HG02763 (cell line): ENCODE measurements at regions not wholly inside any gene's neighbourhood (a gene's known extent, or its start where the extent isn't known, plus 50 kb on each side); places are given as distances from the start of the nearest gene placed in this dataset.
A peak's percentile ranks its signal among the peaks of the same experiment; 100 is the strongest.
"Not testable (repeated sequence)": the region's sequence is repeated elsewhere in the genome, so short reads cannot be mapped to it uniquely, and the experiment has no call there.

Source experiments
- ATAC-seq: cut with Tn5 transposase; IDR thresholded peaks from one replicate; pipeline ENCODE4 v1.9.1; 2021; ENCODE audit warnings: mild to moderate bottlenecking, moderate library complexity; ENCODE audit not compliant: unreplicated experiment

DNA sequence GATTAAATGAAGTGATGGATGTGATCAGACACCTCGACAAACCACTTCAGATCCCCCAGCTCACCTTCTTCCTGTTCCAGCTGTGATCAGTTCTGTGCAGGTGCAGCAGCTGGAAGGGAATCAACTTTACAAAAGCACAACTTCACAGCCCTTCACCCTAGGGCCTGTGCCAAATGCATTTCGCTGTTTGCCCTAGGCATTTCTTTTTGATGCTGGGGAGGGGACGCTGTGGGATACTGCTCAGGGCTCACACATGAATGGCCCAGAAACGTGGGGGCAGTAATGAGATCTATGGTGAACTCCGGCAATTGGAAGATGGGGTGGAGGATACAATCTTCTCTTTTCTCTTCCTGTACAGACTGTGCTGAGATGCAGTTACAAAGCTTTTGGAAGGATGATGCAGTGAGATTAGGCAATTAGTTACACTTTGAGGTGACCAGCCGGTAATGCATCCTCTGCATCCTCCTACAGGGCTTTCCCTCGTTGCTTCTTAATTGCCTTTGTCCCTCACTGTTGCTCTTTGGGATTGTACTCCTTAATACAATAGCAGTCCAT is 215.1 kb upstream of the PITX2 start:
- ATAC-seq = no peak

DNA sequence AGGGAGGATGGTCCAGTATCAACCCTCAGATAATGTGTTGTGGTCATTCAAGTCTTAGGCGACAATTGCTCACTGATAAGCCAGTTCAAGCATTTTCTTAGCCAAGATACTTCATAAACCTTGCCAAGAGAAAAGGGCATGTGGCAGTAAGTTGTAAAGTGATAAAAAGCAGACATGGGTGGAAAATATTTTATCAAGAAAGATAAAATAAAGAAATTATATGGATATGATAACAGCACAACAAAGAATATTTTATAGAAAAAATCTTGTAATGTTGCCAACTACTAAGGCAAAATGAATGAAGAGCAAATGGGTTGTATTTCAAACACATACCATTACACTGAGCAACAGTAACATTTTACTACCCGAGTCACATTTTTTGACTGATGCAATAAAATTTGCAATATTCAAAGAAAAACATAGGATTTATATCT is 217.4 kb upstream of the PITX2 start:
- no peak for ATAC-seq

DNA sequence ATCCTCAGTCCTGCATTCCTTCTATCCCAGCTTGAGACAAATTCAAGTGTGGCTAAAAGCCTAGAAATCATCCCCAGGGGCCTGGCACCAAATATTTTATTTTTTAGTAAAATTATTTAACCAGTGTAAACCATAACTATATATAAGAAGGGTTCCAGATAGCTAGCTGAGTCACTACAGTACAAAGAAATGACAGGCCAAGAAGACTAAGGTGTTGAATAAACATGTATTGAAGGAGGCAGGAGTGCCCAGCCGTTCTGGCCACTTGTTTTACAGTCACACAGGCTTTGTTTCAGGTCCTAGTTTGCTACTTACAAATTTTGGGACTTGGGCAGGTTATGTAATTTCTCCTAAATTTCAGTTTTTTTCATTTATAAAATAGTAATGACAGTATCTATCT is 225.9 kb upstream of the PITX2 start:
- ATAC-seq = no peak

DNA sequence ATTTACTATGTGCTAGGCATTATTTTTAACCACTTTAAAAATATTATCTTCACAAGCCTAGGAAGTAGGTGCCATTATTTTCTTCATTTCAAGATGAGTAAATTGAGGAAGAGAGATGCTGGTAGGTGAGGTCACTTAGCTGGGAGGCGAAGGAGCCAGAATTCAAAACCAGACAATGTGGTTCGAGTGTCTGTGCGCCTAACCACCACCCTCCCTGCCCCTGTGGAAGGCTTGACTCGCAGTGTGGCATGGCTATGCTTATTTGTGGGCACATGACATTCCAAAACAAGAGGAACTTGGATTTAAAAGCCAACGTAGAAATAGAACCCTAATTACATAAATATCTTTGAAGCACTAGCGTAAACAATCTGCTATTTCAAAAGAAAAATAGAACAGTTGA is 226.6 kb upstream of the PITX2 start:
- no peak for ATAC-seq

DNA sequence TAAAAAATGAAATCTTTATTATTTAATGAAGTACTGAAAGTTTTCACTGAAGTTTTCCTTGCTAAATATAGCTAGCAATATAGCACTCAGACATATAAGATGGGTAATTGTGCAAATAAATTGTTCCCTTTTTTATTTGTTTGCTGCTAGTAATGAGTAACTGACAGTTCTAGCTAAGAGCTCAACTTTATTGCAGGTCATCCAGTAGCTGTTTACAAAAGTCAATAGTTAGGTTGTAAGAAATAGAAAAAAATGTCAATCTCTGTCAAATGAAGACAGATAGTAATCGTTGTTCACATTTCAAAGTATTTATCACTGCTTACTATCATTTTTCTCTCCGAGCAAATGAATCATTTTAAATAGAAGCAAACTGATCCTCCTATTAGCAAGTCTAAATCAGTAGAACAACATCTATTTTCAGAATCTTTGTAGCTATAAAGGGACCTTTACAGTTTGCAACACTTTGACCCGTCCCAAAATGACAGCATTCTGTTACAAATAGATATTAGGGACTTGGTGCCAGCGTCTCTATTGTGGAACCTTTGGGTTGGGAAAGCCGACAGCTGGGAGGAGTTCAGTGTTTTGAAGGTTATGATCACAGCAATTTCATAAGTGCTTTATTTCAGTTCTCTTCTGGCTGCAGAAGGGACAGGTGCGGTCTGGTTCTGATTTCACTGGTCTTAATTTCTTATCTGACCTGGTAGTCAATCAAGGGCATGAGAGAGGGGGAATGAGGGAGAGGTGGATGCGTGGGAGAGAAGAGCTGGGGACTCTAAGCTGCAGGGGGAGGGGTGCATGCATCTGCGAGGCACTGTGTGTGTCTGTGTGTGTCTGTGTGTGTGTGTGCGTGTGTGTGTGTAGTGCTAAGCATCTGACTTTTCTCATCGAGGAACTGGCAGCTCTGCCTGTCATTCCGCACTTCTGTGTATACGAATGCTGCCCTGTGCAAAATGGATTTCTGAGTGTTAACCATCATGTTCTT is 227.9 kb upstream of the PITX2 start:
- ATAC-seq = no peak

DNA sequence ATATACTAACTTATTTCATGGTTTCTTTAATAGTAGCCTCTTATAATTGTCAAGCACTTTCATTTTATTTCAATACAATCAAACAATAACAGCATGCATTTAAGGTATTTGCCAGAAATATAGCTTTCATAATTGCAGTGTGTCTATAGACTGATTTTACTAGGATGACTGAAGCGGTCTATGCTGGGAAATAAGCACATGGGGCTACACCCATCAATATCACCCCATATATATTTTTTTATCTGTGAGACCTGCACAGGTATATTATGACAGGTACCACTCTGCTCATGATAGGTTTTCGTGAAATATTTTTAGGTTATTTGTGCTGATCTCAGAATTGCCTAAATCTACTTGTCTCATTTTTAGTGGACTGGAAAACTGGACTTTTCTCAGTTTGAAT is 229.1 kb upstream of the PITX2 start:
- no peak for ATAC-seq

DNA sequence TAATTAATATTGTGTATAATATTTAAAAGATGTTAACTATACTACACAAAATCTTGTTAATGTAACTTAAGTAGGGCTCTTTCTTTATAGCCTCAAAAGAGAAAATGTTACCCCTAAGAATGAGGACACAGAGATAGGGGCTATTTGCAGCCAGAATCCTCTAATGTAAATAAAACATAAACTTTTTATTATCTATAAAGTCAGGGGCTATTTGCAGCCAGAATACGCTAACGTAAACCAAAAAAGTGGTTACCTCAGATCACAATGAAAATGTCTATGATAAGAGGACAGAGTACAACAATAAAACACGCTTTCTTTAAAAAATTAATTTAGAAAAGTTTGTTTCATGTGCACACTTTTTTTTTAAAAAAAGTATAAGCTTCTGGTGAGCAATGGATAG is 229.9 kb upstream of the PITX2 start:
- no peak for ATAC-seq

DNA sequence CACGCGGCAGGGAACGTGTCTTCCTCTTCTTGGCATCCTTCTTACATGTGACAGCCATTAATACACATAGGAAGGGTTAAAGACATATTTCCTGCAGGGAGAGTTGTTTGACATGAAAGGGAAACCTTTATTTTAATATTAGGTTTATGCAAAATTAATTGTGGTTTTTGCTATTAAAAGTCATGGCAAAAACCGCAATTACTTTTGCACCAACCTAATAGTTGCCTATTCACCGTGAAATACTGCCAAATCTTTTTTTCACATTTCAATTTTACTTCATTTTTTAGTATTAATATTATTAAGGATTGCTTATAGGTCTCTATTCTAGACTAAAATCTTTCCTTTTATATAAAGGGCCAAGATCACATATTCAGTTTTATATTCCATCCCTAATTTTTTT is 230.4 kb upstream of the PITX2 start:
- ATAC-seq = no peak

DNA sequence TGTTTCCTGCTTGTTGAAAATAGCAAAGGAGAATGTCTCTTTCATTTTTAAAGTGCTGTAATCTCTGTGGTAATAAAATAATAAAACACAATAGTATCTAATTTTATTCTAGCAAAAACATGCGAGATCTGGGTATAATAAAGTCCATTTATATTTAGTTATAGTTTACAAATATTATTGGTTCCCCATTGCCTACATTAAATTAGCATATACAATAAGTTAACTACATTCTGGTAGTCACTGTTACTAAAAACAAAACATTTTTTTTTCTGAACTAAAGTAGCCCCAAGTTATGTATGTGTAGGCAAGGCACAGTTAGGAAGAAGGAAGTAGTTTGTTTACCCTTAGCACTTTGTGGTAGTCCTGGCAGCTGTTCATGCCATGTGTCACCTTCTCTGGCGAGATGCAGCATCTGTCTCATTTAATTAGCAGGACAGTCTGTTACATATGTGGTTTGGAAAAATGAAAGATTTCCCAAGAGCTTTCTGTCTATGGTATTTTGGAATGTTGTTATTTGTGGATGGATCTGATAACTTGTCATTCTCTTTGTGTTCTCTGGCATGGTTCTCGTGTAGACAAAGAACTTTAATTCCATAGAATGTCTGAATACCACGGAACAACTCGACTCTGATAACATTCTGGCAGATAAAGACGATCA is 231.3 kb upstream of the PITX2 start:
- no peak for ATAC-seq

DNA sequence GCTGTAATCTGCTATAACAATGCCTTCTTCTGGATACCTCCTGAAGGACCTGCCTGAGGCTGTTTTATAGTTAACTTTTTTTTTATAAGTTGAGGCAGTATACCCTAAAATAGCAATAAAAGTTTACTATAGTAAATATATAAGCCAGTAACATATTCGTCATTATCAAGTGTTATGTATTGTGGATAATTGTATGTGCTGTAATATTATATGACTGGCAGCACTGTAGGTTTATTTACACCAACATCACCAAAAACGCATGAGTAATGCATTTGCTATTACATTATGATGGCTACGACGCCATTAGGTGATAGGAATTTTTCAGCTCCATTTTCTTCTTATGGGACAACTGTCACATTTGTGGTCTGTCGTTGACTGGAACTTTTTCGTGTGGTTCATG is 237.2 kb upstream of the PITX2 start:
- ATAC-seq = no peak

GRCh38 chr4:110860901-110861300 is 238.0 kb upstream of the PITX2 start:
- ATAC-seq = no peak

GRCh38 chr4:110865611-110866259 is 242.9 kb upstream of the PITX2 start:
- no peak for ATAC-seq

DNA sequence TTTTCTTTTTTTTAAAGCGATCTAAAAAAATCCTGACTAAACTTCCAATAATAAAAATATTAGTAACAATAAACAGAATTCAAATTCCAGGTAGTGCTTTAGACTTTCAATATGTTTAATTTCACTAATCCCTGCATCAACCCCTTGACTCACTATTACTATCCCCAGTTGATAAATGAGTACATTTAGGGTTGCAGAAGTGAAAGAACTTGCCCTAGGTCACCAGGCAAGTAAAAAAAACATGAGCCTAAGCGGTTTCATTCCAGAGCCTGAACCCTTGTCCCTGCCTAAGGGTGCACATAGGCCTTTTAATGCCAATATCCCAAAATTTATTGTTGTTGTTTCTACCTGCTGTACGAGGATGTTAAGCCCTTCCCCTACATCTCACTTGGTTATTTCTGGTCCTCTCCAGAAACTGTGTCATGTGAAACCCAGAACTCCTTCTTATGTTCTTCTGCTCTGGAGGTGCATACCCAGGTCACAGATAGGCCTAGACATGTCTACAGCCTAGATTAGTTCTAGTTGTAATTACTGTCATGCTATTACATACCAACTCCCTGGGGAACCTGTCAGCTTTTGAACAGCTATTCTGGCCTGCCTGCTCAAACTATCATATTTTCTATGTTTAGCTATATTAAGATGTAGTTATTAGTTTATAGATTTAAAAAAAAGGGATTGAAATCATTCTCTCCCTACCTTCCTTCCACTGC is 244.5 kb upstream of the PITX2 start:
- ATAC-seq = peak; percentile 70

GRCh38 chr4:110867981-110868720 is 245.3 kb upstream of the PITX2 start:
- no peak for ATAC-seq

DNA sequence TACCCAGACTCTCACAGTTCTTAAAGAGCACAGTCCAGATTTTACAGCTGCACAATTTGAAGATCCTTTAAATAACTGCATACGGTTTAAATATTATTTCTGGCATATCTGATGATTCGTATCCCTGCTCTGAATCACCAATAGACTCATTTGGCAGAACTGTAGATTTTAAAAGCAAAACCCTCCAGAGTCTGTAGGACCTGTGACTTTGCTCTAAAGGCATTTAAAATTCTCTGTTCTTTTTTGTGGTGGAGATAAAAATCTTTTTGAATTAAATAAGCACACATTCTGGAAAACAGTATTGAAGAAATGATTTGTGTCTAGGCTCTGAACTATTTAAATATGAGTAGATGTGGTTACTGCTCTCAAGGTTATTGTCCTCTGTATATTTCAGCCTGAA is 246.2 kb upstream of the PITX2 start:
- ATAC-seq = no peak

GRCh38 chr4:110869862-110870572 is 247.1 kb upstream of the PITX2 start:
- ATAC-seq = peak; percentile 66

GRCh38 chr4:110876214-110876613 is 253.3 kb upstream of the PITX2 start:
- not testable (repeated sequence) for ATAC-seq

GRCh38 chr4:110876866-110877265 is 254.0 kb upstream of the PITX2 start:
- ATAC-seq = no peak

- no peak for ATAC-seq
These were observed 255.0 kb upstream of the PITX2 start for GRCh38 chr4:110877778-110878370.
